ENCODE measurements at regions not wholly inside any gene's neighbourhood (a gene's known extent, or its start where the extent isn't known, plus 50 kb on each side); places are given as distances from the start of the nearest gene placed in this dataset.

GRCh38 chr1:62922006-62922405, 138.1 kb downstream of the ATG4C start:
- TF ChIP-seq CTCF (IDR thresholded peaks at IDR 0.05): no peak
- TF ChIP-seq EZH2 (IDR thresholded peaks at IDR 0.05; ENCODE audit: borderline replicate concordance, insufficient read depth, low read depth, low read length, poor library complexity, severe bottlenecking): no peak

Measured in B cell (primary cell).